Progenitor cell of endocrine pancreas (in vitro differentiated cells): ENCODE measurements at regions not wholly inside any gene's neighbourhood (a gene's known extent, or its start where the extent isn't known, plus 50 kb on each side); places are given as distances from the start of the nearest gene placed in this dataset.

Experiments used
- DNase-seq: peaks from one replicate; pipeline ENCODE4 v3.0.0; 2021; ENCODE audit warnings: low spot score; ENCODE audit not compliant: unreplicated experiment
- H3K27ac Mint-ChIP-seq: 2 replicates; pipeline ENCODE4 v1.8.0; 2021; ENCODE audit warnings: mild to moderate bottlenecking, moderate library complexity, mixed read lengths
- H3K27me3 Mint-ChIP-seq: 2 replicates; pipeline ENCODE4 v1.8.0; 2021; ENCODE audit warnings: mixed read lengths
- H3K36me3 Mint-ChIP-seq: 2 replicates; pipeline ENCODE4 v1.8.0; 2022; ENCODE audit warnings: mixed read lengths; ENCODE audit not compliant: insufficient read depth
- H3K4me1 Mint-ChIP-seq: 2 replicates; pipeline ENCODE4 v1.8.0; 2021; ENCODE audit warnings: low read depth, mixed read lengths
- H3K4me3 Mint-ChIP-seq: 2 replicates; pipeline ENCODE4 v1.8.0; 2021; ENCODE audit warnings: low read depth, mild to moderate bottlenecking, moderate library complexity, mixed read lengths
- H3K9me3 Mint-ChIP-seq: 2 replicates; pipeline ENCODE4 v1.8.0; 2021; ENCODE audit warnings: low read depth, mixed read lengths
- CTCF ChIP-seq: fragments of 200-600 bp; sonication (generic); IDR thresholded peaks from one replicate; pipeline ENCODE4 v1.5.0; 2021; ENCODE audit warnings: antibody characterized with exemption, mild to moderate bottlenecking; ENCODE audit not compliant: unreplicated experiment

- no peak overlapping the region for H3K27ac Mint-ChIP-seq
- no peaks in the 10 kb centered on the region for H3K4me1 Mint-ChIP-seq
- H3K9me3 Mint-ChIP-seq: peaks cover 8% of the 10 kb centered on the region
- no peak for TF ChIP-seq CTCF
- no peaks in the 10 kb centered on the region for H3K36me3 Mint-ChIP-seq
- no peaks in the 10 kb centered on the region for H3K27me3 Mint-ChIP-seq
- no peak overlapping the region for H3K4me3 Mint-ChIP-seq
- DNase-seq: no peak
Observed at GRCh38 chr7:109336531-109336930, 766.9 kb downstream of the DNAJB9 start.

GRCh38 chr7:109343678-109344077, 774.0 kb downstream of the DNAJB9 start:
- DNase-seq: no peak
- Mint-ChIP-seq H3K27ac (no peak overlapping the region), H3K27me3 (no peaks in the 10 kb centered on the region), H3K9me3 (peaks cover 4% of the 10 kb centered on the region), H3K4me1 (no peaks in the 10 kb centered on the region), H3K36me3 (no peaks in the 10 kb centered on the region), H3K4me3 (no peak overlapping the region)
- no peak for TF ChIP-seq CTCF

- H3K36me3 Mint-ChIP-seq: no peaks in the 10 kb centered on the region
- H3K9me3 Mint-ChIP-seq: no peaks in the 10 kb centered on the region
- peaks cover 5% of the 10 kb centered on the region for H3K4me1 Mint-ChIP-seq
- TF ChIP-seq CTCF: no peak
- H3K27me3 Mint-ChIP-seq: no peaks in the 10 kb centered on the region
- no peak overlapping the region for H3K27ac Mint-ChIP-seq
- no peak for DNase-seq
- no peak overlapping the region for H3K4me3 Mint-ChIP-seq
Observed at GRCh38 chr7:109351493-109351892, 781.8 kb downstream of the DNAJB9 start.

- no peak overlapping the region for H3K27ac Mint-ChIP-seq
- H3K36me3 Mint-ChIP-seq: no peaks in the 10 kb centered on the region
- H3K4me3 Mint-ChIP-seq: no peak overlapping the region
- H3K9me3 Mint-ChIP-seq: no peaks in the 10 kb centered on the region
- H3K4me1 Mint-ChIP-seq: peaks cover 5% of the 10 kb centered on the region
- no peak for TF ChIP-seq CTCF
- no peak for DNase-seq
- no peaks in the 10 kb centered on the region for H3K27me3 Mint-ChIP-seq
Observed at GRCh38 chr7:109354000-109354399, 784.3 kb downstream of the DNAJB9 start.

- no peaks in the 10 kb centered on the region for H3K27me3 Mint-ChIP-seq
- DNase-seq: no peak
- no peaks in the 10 kb centered on the region for H3K9me3 Mint-ChIP-seq
- H3K4me3 Mint-ChIP-seq: no peak overlapping the region
- H3K36me3 Mint-ChIP-seq: no peaks in the 10 kb centered on the region
- peaks cover 5% of the 10 kb centered on the region for H3K4me1 Mint-ChIP-seq
- H3K27ac Mint-ChIP-seq: no peak overlapping the region
- TF ChIP-seq CTCF: no peak
Observed at GRCh38 chr7:109354552-109354951, 784.9 kb downstream of the DNAJB9 start.
